GM23338 (cell line): ENCODE measurements at regions not wholly inside any gene's neighbourhood (a gene's known extent, or its start where the extent isn't known, plus 50 kb on each side); places are given as distances from the start of the nearest gene placed in this dataset.

ENCODE experiments used
- ATAC-seq: fragments of 200-7000 bp; cut with Tn5 transposase; 3 replicates; pipeline ENCODE4 v1.9.1; 2020
- DNase-seq: peaks from one replicate; pipeline ENCODE4 v3.0.0-alpha.2; 2015; ENCODE audit warnings: low spot score
- H2AFZ ChIP-seq: fragments of 200-600 bp; sonication (generic); 2 replicates; pipeline ENCODE4 v1.8.0; 2016; ENCODE audit warnings: antibody characterized with exemption, mild to moderate bottlenecking, moderate library complexity
- H3F3A ChIP-seq: fragments of 200-600 bp; sonication (generic); replicated peaks from 2 replicates; pipeline ENCODE4 v1.8.0; 2017; ENCODE audit warnings: antibody characterized with exemption, mixed run types, low read depth
- H3K27ac ChIP-seq: fragments of 200-600 bp; sonication (generic); 2 replicates; pipeline ENCODE4 v1.6.1; 2016; ENCODE audit warnings: low read depth
- H3K27me3 ChIP-seq: fragments of 200-600 bp; sonication (generic); 2 replicates; pipeline ENCODE4 v1.8.0; 2016; ENCODE audit warnings: mild to moderate bottlenecking, mixed run types, moderate library complexity; ENCODE audit not compliant: insufficient read depth
- H3K36me3 ChIP-seq: fragments of 200-600 bp; sonication (generic); 2 replicates; pipeline ENCODE4 v1.8.0; 2016; ENCODE audit warnings: mild to moderate bottlenecking; ENCODE audit not compliant: insufficient read depth
- H3K4me1 ChIP-seq: fragments of 200-600 bp; sonication (generic); 2 replicates; pipeline ENCODE4 v1.8.0; 2016; ENCODE audit warnings: mild to moderate bottlenecking, moderate library complexity; ENCODE audit not compliant: insufficient read depth
- H3K4me2 ChIP-seq: fragments of 200-600 bp; sonication (generic); 2 replicates; pipeline ENCODE4 v1.7.1; 2017; ENCODE audit warnings: mixed run types
- H3K4me3 ChIP-seq: fragments of 200-600 bp; sonication (generic); 2 replicates; pipeline ENCODE4 v1.6.1; 2016; ENCODE audit warnings: mixed run types
- H3K79me2 ChIP-seq: fragments of 200-600 bp; sonication (generic); replicated peaks from 2 replicates; pipeline ENCODE4 v1.8.0; 2017; ENCODE audit warnings: mild to moderate bottlenecking; ENCODE audit not compliant: insufficient read depth
- H3K9me2 ChIP-seq: fragments of 200-600 bp; sonication (generic); 2 replicates; pipeline ENCODE4 v1.8.0; 2017; ENCODE audit not compliant: insufficient read depth
- H4K20me1 ChIP-seq: fragments of 200-600 bp; sonication (generic); replicated peaks from 2 replicates; pipeline ENCODE4 v1.8.0; 2017; ENCODE audit warnings: mild to moderate bottlenecking; ENCODE audit not compliant: insufficient read depth
- H3K27ac Mint-ChIP-seq: 2 replicates; pipeline ENCODE4 v1.8.0; 2020; ENCODE audit warnings: inconsistent platforms, mild to moderate bottlenecking, moderate library complexity, mixed read lengths
- H3K27me3 Mint-ChIP-seq: 3 replicates; pipeline ENCODE4 v1.8.0; 2022; ENCODE audit warnings: low read depth, mild to moderate bottlenecking, moderate library complexity, mixed read lengths, inconsistent platforms; ENCODE audit not compliant: insufficient read depth, poor library complexity
- H3K36me3 Mint-ChIP-seq: 3 replicates; pipeline ENCODE4 v1.8.0; 2021; ENCODE audit warnings: low read depth, mild to moderate bottlenecking, inconsistent platforms, moderate library complexity, mixed read lengths
- H3K4me1 Mint-ChIP-seq: 3 replicates; pipeline ENCODE4 v1.8.0; 2020; ENCODE audit warnings: mild to moderate bottlenecking, inconsistent platforms, mixed read lengths
- H3K4me3 Mint-ChIP-seq: 3 replicates; pipeline ENCODE4 v1.8.0; 2021; ENCODE audit warnings: moderate library complexity, mild to moderate bottlenecking, inconsistent platforms, mixed read lengths
- H3K9me3 Mint-ChIP-seq: 3 replicates; pipeline ENCODE4 v1.8.0; 2020; ENCODE audit warnings: moderate library complexity, mild to moderate bottlenecking, inconsistent platforms, mixed read lengths
- CREB1 ChIP-seq: fragments of 250-450 bp; sonication (Bioruptor Pico); IDR thresholded peaks from 2 replicates; pipeline ENCODE4 v1.5.0; 2020; ENCODE audit warnings: low read depth, mild to moderate bottlenecking, moderate library complexity
- EZH2phosphoT487 ChIP-seq: fragments of 200-600 bp; sonication (generic); IDR thresholded peaks from one replicate; pipeline ENCODE4 v1.8.1; 2018; ENCODE audit warnings: antibody characterized with exemption; ENCODE audit not compliant: unreplicated experiment
- JUNB ChIP-seq: IDR thresholded peaks from one replicate; pipeline ENCODE4 v1.6.1; 2016; ENCODE audit warnings: antibody characterized with exemption; ENCODE audit not compliant: unreplicated experiment
- NANOG ChIP-seq: IDR thresholded peaks from 2 replicates; pipeline ENCODE4 v1.6.1; 2016; ENCODE audit warnings: antibody characterized with exemption, borderline replicate concordance
- POLR2AphosphoS5 ChIP-seq: IDR thresholded peaks from 2 replicates; pipeline ENCODE4 v1.6.1; 2016; ENCODE audit warnings: antibody characterized with exemption, low read depth
- ZNF331 ChIP-seq: fragments of 250-450 bp; sonication (Bioruptor Pico); IDR thresholded peaks from 2 replicates; pipeline ENCODE4 v1.5.0; 2020; ENCODE audit warnings: low read depth, mild to moderate bottlenecking, moderate library complexity
- TF ChIP-seq, protein P1 (sequence below): IDR thresholded peaks from one replicate; pipeline ENCODE4 v1.6.1; 2018; ENCODE audit warnings: antibody characterized with exemption; ENCODE audit not compliant: unreplicated experiment
- TF ChIP-seq, protein P2 (sequence below): fragments of 250-450 bp; sonication (Bioruptor Pico); IDR thresholded peaks from 2 replicates; pipeline ENCODE4 v1.5.0; 2020; ENCODE audit warnings: mild to moderate bottlenecking, moderate library complexity

DNA sequence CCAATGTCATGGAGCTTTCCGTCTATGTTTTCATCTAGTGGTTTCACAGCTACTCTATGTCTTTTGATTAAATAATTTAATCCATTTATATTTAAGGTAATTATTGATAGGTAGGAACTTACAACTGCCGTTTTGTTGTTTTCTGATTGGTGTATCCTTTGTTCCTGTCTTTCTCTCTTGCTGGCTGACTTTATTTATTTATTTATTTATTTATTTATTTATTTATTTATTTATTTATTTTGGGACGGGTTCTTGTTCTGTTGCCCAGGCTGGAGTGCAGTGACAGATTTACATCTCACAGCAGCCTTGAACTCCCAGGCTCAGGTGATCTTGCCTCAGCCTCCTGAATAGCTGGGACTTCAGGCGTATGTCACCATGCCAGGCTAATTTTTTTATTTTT lies 299.2 kb upstream of the COL8A1 start:
- no peaks in the 10 kb centered on the region for H3K27me3 ChIP-seq
- no peaks in the 10 kb centered on the region for H3K79me2 ChIP-seq
- no peak overlapping the region for H3K4me3 ChIP-seq
- Mint-ChIP-seq H3K4me1 (no peaks in the 10 kb centered on the region), H3K36me3 (no peaks in the 10 kb centered on the region), H3K9me3 (no peaks in the 10 kb centered on the region), H3K27me3 (no peaks in the 10 kb centered on the region), H3K4me3 (no peak overlapping the region), H3K27ac (no peak overlapping the region)
- no peaks in the 10 kb centered on the region for H3F3A ChIP-seq
- DNase-seq (no peak), ATAC-seq (no peak)
- H3K4me1 ChIP-seq = no peaks in the 10 kb centered on the region
- H3K27ac ChIP-seq = no peak overlapping the region
- no peaks in the 10 kb centered on the region for H3K36me3 ChIP-seq
- H3K4me2 ChIP-seq = no peak overlapping the region
- TF ChIP-seq POLR2AphosphoS5 = no peak
- no peak for TF ChIP-seq ZNF331 (CRISPR knock-in tag)
- TF ChIP-seq CREB1 = no peak
- no peak for TF ChIP-seq NANOG
- H4K20me1 ChIP-seq = no peaks in the 10 kb centered on the region
- no peak overlapping the region for H2AFZ ChIP-seq
- no peaks in the 10 kb centered on the region for H3K9me2 ChIP-seq

DNA sequence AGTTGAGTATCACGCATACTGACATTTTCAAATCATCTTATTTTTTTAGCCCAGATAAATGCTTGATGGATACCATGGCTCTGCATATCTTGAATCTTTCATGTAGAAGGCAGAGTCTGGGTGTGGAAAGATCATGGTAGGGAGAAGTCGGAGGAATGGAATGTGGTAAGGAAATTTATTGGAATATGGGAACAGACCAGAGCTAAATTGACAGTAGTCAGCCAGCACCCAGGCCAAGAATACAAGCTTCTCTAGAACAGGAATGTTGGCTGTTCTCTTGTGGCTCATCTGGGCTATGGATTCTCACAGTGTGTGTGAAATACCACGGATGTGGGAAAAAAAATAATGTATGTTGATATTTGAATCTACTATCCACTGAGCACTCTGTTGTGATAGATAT lies 305.7 kb upstream of the COL8A1 start:
- Mint-ChIP-seq H3K4me3 (no peak overlapping the region), H3K27ac (no peak overlapping the region)
- DNase-seq = no peak

DNA sequence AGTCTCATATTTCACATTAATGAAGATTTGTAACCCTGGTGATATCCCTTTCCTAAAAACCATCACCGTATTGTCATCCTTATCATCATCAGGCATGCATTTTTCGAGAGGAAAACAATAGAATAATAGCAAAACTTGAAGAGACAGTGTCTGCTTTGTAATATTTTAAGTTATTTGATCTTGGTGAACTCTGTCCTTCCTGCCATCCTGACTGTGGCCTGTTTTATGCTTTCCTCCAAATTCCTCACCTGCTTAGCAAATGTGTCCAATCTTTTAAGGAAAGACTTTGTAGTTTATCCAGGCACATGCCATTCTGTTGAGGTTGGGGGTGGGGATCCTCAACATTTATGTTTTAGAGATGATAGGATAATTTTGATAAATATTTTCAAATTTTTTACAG lies 306.1 kb upstream of the COL8A1 start:
- H3K27me3 Mint-ChIP-seq = no peaks in the 10 kb centered on the region
- no peaks in the 10 kb centered on the region for H3K9me2 ChIP-seq
- H3K36me3 ChIP-seq = no peaks in the 10 kb centered on the region
- H3K4me1 Mint-ChIP-seq = no peaks in the 10 kb centered on the region
- no peaks in the 10 kb centered on the region for H3K79me2 ChIP-seq
- H3K27me3 ChIP-seq = no peaks in the 10 kb centered on the region
- H3K36me3 Mint-ChIP-seq = no peaks in the 10 kb centered on the region
- DNase-seq (no peak), ATAC-seq (no peak)
- no peaks in the 10 kb centered on the region for H3F3A ChIP-seq
- H2AFZ ChIP-seq = no peak overlapping the region
- H3K4me3 Mint-ChIP-seq = no peak overlapping the region
- no peak overlapping the region for H3K4me3 ChIP-seq
- H4K20me1 ChIP-seq = no peaks in the 10 kb centered on the region
- no peak overlapping the region for H3K27ac Mint-ChIP-seq
- no peak overlapping the region for H3K4me2 ChIP-seq
- no peaks in the 10 kb centered on the region for H3K4me1 ChIP-seq
- H3K27ac ChIP-seq = no peak overlapping the region
- no peaks in the 10 kb centered on the region for H3K9me3 Mint-ChIP-seq
- TF ChIP-seq EZH2phosphoT487 = no peak
- TF ChIP-seq JUNB = no peak
- no peak for TF ChIP-seq NANOG
- TF ChIP-seq, protein P1, sequence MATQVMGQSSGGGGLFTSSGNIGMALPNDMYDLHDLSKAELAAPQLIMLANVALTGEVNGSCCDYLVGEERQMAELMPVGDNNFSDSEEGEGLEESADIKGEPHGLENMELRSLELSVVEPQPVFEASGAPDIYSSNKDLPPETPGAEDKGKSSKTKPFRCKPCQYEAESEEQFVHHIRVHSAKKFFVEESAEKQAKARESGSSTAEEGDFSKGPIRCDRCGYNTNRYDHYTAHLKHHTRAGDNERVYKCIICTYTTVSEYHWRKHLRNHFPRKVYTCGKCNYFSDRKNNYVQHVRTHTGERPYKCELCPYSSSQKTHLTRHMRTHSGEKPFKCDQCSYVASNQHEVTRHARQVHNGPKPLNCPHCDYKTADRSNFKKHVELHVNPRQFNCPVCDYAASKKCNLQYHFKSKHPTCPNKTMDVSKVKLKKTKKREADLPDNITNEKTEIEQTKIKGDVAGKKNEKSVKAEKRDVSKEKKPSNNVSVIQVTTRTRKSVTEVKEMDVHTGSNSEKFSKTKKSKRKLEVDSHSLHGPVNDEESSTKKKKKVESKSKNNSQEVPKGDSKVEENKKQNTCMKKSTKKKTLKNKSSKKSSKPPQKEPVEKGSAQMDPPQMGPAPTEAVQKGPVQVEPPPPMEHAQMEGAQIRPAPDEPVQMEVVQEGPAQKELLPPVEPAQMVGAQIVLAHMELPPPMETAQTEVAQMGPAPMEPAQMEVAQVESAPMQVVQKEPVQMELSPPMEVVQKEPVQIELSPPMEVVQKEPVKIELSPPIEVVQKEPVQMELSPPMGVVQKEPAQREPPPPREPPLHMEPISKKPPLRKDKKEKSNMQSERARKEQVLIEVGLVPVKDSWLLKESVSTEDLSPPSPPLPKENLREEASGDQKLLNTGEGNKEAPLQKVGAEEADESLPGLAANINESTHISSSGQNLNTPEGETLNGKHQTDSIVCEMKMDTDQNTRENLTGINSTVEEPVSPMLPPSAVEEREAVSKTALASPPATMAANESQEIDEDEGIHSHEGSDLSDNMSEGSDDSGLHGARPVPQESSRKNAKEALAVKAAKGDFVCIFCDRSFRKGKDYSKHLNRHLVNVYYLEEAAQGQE = no peak
- TF ChIP-seq ZNF331 (CRISPR knock-in tag) = no peak
- TF ChIP-seq, protein P2, sequence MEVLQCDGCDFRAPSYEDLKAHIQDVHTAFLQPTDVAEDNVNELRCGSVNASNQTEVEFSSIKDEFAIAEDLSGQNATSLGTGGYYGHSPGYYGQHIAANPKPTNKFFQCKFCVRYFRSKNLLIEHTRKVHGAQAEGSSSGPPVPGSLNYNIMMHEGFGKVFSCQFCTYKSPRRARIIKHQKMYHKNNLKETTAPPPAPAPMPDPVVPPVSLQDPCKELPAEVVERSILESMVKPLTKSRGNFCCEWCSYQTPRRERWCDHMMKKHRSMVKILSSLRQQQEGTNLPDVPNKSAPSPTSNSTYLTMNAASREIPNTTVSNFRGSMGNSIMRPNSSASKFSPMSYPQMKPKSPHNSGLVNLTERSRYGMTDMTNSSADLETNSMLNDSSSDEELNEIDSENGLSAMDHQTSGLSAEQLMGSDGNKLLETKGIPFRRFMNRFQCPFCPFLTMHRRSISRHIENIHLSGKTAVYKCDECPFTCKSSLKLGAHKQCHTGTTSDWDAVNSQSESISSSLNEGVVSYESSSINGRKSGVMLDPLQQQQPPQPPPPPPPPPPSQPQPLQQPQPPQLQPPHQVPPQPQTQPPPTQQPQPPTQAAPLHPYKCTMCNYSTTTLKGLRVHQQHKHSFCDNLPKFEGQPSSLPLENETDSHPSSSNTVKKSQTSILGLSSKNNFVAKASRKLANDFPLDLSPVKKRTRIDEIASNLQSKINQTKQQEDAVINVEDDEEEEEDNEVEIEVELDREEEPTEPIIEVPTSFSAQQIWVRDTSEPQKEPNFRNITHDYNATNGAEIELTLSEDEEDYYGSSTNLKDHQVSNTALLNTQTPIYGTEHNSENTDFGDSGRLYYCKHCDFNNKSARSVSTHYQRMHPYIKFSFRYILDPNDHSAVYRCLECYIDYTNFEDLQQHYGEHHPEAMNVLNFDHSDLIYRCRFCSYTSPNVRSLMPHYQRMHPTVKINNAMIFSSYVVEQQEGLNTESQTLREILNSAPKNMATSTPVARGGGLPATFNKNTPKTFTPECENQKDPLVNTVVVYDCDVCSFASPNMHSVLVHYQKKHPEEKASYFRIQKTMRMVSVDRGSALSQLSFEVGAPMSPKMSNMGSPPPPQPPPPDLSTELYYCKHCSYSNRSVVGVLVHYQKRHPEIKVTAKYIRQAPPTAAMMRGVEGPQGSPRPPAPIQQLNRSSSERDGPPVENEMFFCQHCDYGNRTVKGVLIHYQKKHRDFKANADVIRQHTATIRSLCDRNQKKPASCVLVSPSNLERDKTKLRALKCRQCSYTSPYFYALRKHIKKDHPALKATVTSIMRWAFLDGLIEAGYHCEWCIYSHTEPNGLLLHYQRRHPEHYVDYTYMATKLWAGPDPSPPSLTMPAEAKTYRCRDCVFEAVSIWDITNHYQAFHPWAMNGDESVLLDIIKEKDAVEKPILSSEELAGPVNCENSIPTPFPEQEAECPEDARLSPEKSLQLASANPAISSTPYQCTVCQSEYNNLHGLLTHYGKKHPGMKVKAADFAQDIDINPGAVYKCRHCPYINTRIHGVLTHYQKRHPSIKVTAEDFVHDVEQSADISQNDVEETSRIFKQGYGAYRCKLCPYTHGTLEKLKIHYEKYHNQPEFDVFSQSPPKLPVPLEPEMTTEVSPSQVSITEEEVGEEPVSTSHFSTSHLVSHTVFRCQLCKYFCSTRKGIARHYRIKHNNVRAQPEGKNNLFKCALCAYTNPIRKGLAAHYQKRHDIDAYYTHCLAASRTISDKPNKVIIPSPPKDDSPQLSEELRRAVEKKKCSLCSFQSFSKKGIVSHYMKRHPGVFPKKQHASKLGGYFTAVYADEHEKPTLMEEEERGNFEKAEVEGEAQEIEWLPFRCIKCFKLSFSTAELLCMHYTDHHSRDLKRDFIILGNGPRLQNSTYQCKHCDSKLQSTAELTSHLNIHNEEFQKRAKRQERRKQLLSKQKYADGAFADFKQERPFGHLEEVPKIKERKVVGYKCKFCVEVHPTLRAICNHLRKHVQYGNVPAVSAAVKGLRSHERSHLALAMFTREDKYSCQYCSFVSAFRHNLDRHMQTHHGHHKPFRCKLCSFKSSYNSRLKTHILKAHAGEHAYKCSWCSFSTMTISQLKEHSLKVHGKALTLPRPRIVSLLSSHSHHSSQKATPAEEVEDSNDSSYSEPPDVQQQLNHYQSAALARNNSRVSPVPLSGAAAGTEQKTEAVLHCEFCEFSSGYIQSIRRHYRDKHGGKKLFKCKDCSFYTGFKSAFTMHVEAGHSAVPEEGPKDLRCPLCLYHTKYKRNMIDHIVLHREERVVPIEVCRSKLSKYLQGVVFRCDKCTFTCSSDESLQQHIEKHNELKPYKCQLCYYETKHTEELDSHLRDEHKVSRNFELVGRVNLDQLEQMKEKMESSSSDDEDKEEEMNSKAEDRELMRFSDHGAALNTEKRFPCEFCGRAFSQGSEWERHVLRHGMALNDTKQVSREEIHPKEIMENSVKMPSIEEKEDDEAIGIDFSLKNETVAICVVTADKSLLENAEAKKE (CRISPR knock-in tag) = no peak

More for the DNA sequence above, 305.7 kb upstream of the COL8A1 start:
- Histone ChIP-seq H3K4me2 (no peak overlapping the region), H3K27ac (no peak overlapping the region), H3K79me2 (no peaks in the 10 kb centered on the region), H3K4me1 (no peaks in the 10 kb centered on the region), H3K9me2 (no peaks in the 10 kb centered on the region), H3K4me3 (no peak overlapping the region), H3K36me3 (no peaks in the 10 kb centered on the region), H2AFZ (no peak overlapping the region), H4K20me1 (no peaks in the 10 kb centered on the region), H3K27me3 (no peaks in the 10 kb centered on the region), H3F3A (no peaks in the 10 kb centered on the region)
- no peaks in the 10 kb centered on the region for H3K27me3 Mint-ChIP-seq
- ATAC-seq = no peak
- H3K4me1 Mint-ChIP-seq = no peaks in the 10 kb centered on the region
- H3K36me3 Mint-ChIP-seq = no peaks in the 10 kb centered on the region
- no peaks in the 10 kb centered on the region for H3K9me3 Mint-ChIP-seq
- no peak for TF ChIP-seq ZNF331 (CRISPR knock-in tag)
